Right kidney (tissue), 1 donor: ENCODE measurements at regions not wholly inside any gene's neighbourhood (a gene's known extent, or its start where the extent isn't known, plus 50 kb on each side); places are given as distances from the start of the nearest gene placed in this dataset.
A peak's percentile ranks its signal among the peaks of the same experiment; 100 is the strongest.

Experiments
- DNase-seq: peaks from one replicate; pipeline ENCODE4 v3.0.0-alpha.2; 2016

DNA sequence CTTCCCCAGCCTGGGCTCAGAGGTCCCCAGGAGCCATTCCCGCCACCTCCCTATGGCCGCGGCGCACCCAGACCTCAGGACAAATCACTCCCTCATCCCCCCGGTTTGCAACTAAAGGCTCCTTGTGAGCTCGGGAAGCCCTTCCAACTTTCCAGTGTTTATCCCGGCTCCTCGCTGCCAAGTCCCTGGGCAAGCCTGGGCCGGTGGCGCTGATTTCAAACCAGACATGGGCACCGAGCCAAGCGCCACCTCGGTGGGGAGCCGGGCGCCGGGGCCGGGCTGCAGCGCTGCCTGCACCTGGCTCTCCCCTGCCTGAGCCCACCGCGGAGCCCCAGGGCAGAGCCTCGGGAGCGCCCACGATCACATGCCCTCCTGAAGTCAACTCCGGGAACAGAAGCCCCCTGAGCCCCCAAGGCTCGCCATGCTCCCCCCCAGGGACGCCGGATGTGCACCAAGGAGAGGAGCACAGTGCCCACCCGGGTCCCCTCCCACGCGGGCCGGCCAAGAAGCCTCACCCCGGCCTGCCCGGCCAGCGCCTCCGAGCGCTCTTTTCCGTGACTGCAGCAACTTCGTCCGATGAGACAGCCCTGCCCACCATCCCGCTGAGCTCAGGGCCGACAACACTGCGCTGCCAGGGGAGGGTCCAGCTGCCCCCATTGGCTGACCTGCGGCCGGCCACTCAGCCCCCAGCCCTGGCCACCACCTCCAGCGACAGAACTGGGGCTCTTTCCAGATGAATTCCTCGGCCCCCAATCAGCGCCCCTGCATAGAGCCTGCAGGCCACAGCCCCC is 50.0 kb downstream of the NCOR2 start:
- DNase-seq: peak; percentile 73

DNA sequence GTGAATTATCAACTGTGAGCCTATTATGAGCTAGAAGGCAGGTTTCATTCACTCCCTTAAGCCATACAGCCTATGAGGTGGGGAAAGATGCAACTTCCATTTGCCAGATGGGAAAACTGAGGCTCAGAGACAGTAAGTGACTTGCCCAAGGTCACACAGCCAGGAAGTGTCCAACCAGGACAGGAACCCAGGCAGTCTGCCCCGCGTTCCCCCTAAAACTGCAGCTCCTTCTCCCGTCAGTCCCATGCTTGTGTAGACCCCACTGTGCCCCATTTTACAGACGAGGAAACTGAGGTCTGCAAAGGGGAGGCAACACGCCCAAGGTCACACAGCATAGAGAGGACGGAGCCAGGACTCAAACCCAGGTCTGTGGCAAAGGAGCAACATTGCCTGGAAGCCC is 50.6 kb downstream of the NCOR2 start:
- no peak for DNase-seq

- DNase-seq: no peak
Measured at GRCh38 chr12:124515981-124516380, 51.4 kb downstream of the NCOR2 start.

- no peak for DNase-seq
Measured at GRCh38 chr12:124514996-124515932, 52.1 kb downstream of the NCOR2 start.

GRCh38 chr12:124514145-124514995 is 53.0 kb downstream of the NCOR2 start:
- DNase-seq: no peak

GRCh38 chr12:124513297-124513867 is 54.0 kb downstream of the NCOR2 start:
- DNase-seq: no peak

- DNase-seq: no peak
Measured at GRCh38 chr12:124512667-124513296, 54.6 kb downstream of the NCOR2 start.

GRCh38 chr12:124511259-124511985 is 56.0 kb downstream of the NCOR2 start:
- DNase-seq: no peak

DNA sequence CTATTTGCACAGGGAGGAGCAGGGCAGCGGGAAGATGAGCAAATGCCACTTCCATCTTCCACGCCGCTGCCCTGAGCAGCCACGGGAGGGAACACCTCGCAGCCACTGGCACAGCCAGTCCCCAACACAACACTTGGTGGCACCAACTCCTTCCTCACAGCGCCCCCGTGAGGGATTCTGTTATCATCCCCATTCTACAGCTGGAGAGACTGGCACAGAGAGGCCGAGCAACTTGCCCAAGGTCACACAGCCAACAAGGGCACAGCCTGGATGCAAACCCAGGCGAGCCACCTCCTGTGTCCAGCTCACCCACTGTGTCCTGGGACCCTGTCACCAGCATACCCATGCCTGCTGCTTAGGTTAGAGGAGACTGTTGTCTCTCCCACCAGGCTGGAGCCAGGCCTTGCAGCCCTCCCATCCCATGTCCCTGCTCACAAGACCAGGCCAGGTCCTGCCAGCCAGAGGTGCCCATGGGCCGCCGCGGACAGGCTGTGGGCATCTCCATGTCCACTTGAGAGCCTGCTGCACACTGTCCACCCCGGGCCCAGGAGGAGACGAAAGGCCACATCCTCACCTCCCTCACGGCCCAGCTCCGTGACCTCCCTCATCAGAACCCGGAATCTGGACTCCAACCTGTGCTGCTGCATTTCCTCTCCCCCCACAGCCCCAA is 57.0 kb downstream of the NCOR2 start:
- no peak for DNase-seq

- DNase-seq: peak; percentile 68
Measured at GRCh38 chr12:124509676-124510300, 57.6 kb downstream of the NCOR2 start.

DNA sequence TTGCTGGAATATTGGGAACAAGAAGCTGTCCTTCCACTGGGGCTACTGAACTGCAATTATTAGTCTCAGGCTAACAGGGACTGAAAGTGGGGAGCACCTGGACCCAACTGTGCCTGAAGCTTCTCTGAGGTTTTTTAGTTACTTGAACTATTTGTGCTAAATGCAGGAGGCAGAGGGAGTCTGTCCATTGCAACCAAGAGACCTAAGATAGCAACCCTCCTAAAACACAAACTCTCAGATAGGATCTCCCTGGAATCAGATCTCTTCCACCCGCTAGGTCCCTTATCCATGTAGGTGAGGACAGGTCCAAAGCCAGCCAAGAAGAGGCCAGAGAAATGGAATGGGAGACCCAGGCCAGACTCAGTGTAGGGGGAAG is 58.1 kb downstream of the NCOR2 start:
- DNase-seq: no peak

DNA sequence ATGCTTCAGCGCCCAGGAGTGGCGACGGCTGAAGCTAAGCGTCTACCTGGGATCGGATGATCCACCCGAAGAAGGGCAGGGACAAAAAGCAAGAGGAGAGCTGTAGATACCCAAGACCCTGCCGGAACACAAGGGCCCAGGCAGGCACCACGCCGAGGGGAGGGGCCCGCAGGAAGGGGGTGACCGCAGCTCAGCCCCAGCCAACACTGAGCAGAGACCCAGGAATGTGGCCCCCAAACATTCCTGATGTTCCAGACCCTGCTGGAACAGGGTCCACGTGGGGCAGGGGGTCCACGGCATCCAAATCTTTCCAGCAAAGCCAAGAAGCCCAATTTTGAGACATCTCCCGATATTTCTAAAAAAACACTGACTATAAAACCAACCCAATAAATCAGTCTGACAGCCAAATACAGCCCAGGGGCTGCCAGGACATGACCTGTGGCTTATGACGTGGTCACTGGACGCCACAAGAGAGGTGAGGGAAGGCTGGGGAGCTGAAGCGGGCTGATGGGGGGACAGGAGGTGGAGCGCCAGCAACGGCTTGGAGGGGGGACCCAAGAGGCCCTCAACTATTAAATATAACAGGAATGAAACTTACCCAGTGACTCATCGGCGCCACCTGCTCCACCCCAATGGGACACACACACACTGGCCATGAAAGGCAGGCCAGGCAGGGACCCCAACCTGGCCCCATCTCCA is 58.9 kb downstream of the NCOR2 start:
- no peak for DNase-seq

GRCh38 chr12:124507188-124508109 is 60.0 kb downstream of the NCOR2 start:
- DNase-seq: no peak

GRCh38 chr12:124506832-124507153 is 60.6 kb downstream of the NCOR2 start:
- DNase-seq: no peak

- peak; percentile 79 for DNase-seq
Measured at GRCh38 chr12:124506145-124506831, 61.1 kb downstream of the NCOR2 start.

DNA sequence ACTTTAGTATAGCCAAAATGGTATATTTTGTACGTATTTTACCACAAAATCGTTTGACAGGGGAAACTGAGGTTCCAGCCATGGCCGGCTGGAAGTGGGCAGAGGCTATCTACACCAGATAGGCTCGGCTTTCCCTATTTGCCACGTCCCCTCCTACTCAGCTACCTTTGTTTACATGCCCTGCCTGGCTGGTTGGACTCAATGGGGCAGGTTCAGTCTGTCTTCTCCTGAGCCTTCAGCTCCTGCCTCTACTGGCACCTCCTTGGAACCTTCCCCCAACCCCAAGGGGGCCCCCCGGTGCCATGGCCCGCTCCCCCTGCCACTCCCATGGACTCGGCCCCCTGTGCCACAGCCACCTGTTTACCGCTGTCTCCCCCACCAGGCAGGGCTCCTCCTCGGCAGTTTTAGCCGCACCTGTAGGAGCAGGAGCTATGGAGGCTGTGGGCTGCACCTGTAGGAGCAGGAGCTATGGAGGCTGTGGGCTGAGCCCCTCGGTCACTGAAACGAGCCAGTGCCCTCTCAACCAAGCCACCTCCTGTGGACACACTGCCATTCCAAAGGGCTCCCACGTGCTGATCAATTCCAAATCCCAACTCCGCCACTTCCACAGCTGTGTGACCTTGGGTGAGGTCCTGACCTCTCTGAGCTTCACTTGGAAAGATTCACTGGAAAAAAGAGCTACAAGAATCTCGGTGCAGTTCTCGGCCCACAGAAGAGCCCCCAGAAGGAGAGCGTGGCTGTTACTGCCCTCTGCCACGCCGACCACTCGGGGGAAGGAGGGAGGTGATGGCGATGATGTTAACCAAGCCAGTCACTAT is 62.2 kb downstream of the NCOR2 start:
- DNase-seq: no peak
